Kidney (tissue), 13 donors: ENCODE measurements at regions not wholly inside any gene's neighbourhood (a gene's known extent, or its start where the extent isn't known, plus 50 kb on each side); places are given as distances from the start of the nearest gene placed in this dataset.

ENCODE experiments used
- DNase-seq, 5 donors: peaks; one replicate each; pipeline ENCODE4 v3.0.0-alpha.2; 2013 to 2020
- FAIRE-seq: peaks from 2 replicates; lab custom pipeline; 2012; peaks lifted over from hg19 to GRCh38; lab: Jason Lieb, UNC
- H3K27ac ChIP-seq, 2 donors: one replicate each; pipeline ENCODE4 v1.7.0; 2013; ENCODE audit warnings: low read depth in 2 of 2, low read length in 2 of 2, inconsistent platforms in 1 of 2
- H3K27me3 ChIP-seq: one replicate; pipeline ENCODE4 v1.7.1; 2013; ENCODE audit warnings: low read length, inconsistent platforms; ENCODE audit not compliant: control insufficient read depth, insufficient read depth
- H3K36me3 ChIP-seq, 3 donors: one replicate each; pipeline versions ENCODE4 v1.7.0 to v1.7.1; 2013; ENCODE audit warnings: low read length in 3 of 3, control low read depth in 1 of 3, inconsistent platforms in 1 of 3; ENCODE audit not compliant: insufficient read depth in 3 of 3, control insufficient read depth in 2 of 3
- H3K4me1 ChIP-seq, 3 donors: one replicate each; pipeline versions ENCODE4 v1.7.0 to v1.7.1; 2013; ENCODE audit warnings: low read length in 3 of 3, inconsistent platforms in 1 of 3, low read depth in 1 of 3; ENCODE audit not compliant: control insufficient read depth in 2 of 3, insufficient read depth in 2 of 3
- H3K4me3 ChIP-seq, 3 donors: one replicate each; pipeline versions ENCODE4 v1.7.0 to v1.8.1; 2013; ENCODE audit warnings: low read length in 3 of 3, control low read depth in 1 of 3, inconsistent platforms in 1 of 3
- H3K9ac ChIP-seq, 3 donors: one replicate each; pipeline versions ENCODE4 v1.7.0 to v1.7.1; 2013; ENCODE audit warnings: low read length in 3 of 3, control low read depth in 1 of 3, inconsistent platforms in 1 of 3
- H3K9me3 ChIP-seq, 3 donors: one replicate each; pipeline versions ENCODE4 v1.7.0 to v1.7.1; 2013; ENCODE audit warnings: low read length in 3 of 3, control low read depth in 1 of 3, inconsistent platforms in 1 of 3; ENCODE audit not compliant: control insufficient read depth in 2 of 3, insufficient read depth in 1 of 3
- intact Hi-C: fragments of 100-400 bp; cut with DNase I; formaldehyde crosslinking; loops from one replicate; pipeline ENCODE4 v1.11.1; 2022
- TF ChIP-seq, protein P1 (sequence below): IDR thresholded peaks from 3 replicates; pipeline ENCODE4 v1.5.1; 2012; ENCODE audit warnings: mild to moderate bottlenecking, moderate library complexity, borderline replicate concordance; ENCODE audit not compliant: insufficient read depth; ENCODE audit errors: extremely low read depth
- donor health status: control.
- donor health status: control.
- donor health status: control.
- donor health status: control.
- donor health status: control.
- donor health status: DM: yes; HTN: yes; CAD: no.
- donor health status: Normal renal cell carcinoma (clear cell type).

DNA sequence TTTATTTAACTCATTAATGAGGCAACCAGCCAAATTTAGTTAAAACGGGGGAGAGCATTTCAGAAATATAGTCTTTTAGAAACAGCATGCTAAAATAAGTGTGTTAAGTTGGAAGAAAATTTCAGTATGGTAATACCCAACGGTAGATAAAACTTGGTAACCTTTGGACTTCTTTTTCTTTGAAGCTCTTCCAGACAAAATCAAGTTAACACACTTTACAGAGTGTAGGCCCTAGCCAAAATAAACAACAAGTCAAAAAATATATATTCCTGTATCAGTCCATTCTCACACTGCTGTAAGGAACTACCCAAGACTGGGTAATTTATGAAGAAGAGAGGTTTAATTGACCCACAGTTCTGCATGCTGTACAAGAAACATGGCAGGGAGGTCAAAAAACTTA, 279.6 kb downstream of the HIVEP2 start:
- Histone ChIP-seq H3K36me3 (no peaks in the 10 kb centered on the region), H3K9me3 (peaks cover 0 to 7% (median 4%) of the 10 kb centered on the region in 3 donors), H3K4me3 (no peak overlapping the region), H3K27me3 (no peaks in the 10 kb centered on the region), H3K4me1 (no peaks in the 10 kb centered on the region), H3K9ac (no peak overlapping the region), H3K27ac (no peak overlapping the region)
- DNase-seq = no peak
- intact Hi-C loops = no loop called here
- FAIRE-seq = no peak
- TF ChIP-seq, protein P1, sequence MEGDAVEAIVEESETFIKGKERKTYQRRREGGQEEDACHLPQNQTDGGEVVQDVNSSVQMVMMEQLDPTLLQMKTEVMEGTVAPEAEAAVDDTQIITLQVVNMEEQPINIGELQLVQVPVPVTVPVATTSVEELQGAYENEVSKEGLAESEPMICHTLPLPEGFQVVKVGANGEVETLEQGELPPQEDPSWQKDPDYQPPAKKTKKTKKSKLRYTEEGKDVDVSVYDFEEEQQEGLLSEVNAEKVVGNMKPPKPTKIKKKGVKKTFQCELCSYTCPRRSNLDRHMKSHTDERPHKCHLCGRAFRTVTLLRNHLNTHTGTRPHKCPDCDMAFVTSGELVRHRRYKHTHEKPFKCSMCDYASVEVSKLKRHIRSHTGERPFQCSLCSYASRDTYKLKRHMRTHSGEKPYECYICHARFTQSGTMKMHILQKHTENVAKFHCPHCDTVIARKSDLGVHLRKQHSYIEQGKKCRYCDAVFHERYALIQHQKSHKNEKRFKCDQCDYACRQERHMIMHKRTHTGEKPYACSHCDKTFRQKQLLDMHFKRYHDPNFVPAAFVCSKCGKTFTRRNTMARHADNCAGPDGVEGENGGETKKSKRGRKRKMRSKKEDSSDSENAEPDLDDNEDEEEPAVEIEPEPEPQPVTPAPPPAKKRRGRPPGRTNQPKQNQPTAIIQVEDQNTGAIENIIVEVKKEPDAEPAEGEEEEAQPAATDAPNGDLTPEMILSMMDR = no peak

DNA sequence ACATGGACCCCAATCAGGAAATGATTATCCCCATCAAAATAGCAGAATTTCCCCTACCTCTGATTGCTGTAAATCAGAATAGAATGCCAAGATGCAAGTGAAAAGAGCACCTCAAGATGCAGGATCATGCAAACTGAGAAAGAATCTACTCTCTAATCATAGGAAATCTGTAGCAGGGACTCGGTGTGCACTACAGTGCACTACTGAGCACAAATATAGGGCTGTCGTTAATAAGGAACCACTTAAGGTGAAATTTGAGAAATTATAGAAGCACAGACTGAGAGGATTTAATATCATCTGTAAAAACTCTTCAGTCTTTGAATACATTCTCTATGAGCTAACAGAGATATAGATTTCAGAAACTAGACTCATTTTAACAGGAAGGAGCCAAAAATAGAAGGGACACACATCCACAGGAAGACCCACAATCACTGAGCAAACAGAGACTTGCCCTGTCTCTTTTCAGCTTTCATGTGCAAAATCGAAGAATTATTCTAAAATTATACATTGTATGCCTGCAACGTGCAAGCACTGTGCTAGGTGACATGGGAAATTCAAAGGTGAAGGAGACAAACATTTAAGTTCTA, 278.3 kb downstream of the HIVEP2 start:
- H3K4me3 ChIP-seq = no peak overlapping the region

DNA sequence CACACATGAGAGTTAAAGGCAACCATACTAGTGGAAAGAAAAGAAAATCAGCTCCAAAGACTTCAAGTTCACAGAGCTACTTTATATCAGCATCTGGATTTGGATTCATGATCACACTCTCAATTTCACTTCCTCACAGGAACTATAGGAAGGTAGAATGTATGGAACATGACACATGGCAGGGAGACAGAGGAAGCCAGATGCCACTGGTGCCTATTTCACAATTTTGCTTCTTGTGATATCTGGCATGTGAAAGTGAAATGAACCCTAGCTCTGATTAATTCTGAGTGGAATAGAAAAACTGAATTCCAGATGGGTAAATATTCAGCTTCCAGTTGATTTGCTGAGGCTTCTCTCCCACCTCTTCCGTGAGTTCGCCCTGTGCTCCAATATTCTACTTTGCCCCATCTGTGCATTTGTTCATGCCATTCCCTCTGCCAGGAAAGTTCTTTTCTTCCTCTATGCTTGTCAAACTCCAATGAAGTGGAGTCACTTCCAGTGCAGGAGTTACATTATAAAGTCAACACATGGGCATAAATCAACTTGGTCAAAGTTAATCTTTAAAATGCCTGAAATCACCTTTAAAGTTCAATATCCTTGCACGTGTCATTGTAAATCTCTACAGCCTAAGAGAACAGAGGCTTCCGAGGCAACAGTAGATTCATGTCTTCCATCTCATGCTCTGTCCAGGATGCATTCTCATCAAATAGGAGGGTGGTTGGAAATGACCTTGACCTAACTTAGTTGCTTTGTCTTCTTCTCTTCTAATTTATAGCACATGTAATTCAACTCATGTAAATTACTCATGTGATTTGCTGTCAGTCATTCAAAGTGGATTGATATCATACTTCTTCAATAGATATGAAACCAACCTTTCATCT, 275.3 kb downstream of the HIVEP2 start:
- no peak overlapping the region for H3K9ac ChIP-seq
- no peaks in the 10 kb centered on the region for H3K4me1 ChIP-seq
- H3K36me3 ChIP-seq = no peaks in the 10 kb centered on the region
- H3K4me3 ChIP-seq = no peak overlapping the region
- no peaks in the 10 kb centered on the region for H3K27me3 ChIP-seq
- H3K27ac ChIP-seq = no peak overlapping the region
- FAIRE-seq (no peak), DNase-seq (no peak)
- H3K9me3 ChIP-seq = no peaks in the 10 kb centered on the region
- intact Hi-C loops = no loop called here
- TF ChIP-seq, protein P1 = no peak

More for the DNA sequence above, 278.3 kb downstream of the HIVEP2 start:
- DNase-seq (no peak), FAIRE-seq (no peak)
- Histone ChIP-seq H3K27ac (no peak overlapping the region), H3K9me3 (peaks cover 0 to 7% (median 4%) of the 10 kb centered on the region in 3 donors), H3K9ac (no peak overlapping the region), H3K4me1 (no peaks in the 10 kb centered on the region), H3K36me3 (no peaks in the 10 kb centered on the region), H3K27me3 (no peaks in the 10 kb centered on the region)
- TF ChIP-seq, protein P1 = no peak
- intact Hi-C loops = no loop called here
